IPS DF 4.7 (cell line): ENCODE measurements at regions not wholly inside any gene's neighbourhood (a gene's known extent, or its start where the extent isn't known, plus 50 kb on each side); places are given as distances from the start of the nearest gene placed in this dataset.
"Not testable (repeated sequence)": the region's sequence is repeated elsewhere in the genome, so short reads cannot be mapped to it uniquely, and the experiment has no call there.

Experiments
- DNase-seq: peaks from one replicate; pipeline ENCODE4 v3.0.0-alpha.2; 2013; ENCODE audit warnings: low spot score; ENCODE audit errors: extremely low read depth

GRCh38 chr21:41568606-41569385, 60.8 kb upstream of the TMPRSS2 start:
- no peak for DNase-seq

- DNase-seq, result no peak
Observed at GRCh38 chr21:41567901-41568510, 60.0 kb upstream of the TMPRSS2 start.

GRCh38 chr21:41567237-41567636, 59.3 kb upstream of the TMPRSS2 start:
- not testable (repeated sequence) for DNase-seq

- DNase-seq, result no peak
Observed at GRCh38 chr21:41566500-41567014, 58.6 kb upstream of the TMPRSS2 start.

- no peak for DNase-seq
Observed at GRCh38 chr21:41565550-41565949, 57.6 kb upstream of the TMPRSS2 start.

- no peak for DNase-seq
Observed at GRCh38 chr21:41564871-41565274, 56.9 kb upstream of the TMPRSS2 start.

GRCh38 chr21:41562101-41563000, 54.4 kb upstream of the TMPRSS2 start:
- no peak for DNase-seq

- no peak for DNase-seq
Observed at GRCh38 chr21:41561701-41562100, 53.7 kb upstream of the TMPRSS2 start.

GRCh38 chr21:41560661-41561158, 52.8 kb upstream of the TMPRSS2 start:
- DNase-seq, result no peak

- DNase-seq, result no peak
Observed at GRCh38 chr21:41559658-41560631, 52.0 kb upstream of the TMPRSS2 start.

- DNase-seq, result no peak
Observed at GRCh38 chr21:41558842-41559241, 50.9 kb upstream of the TMPRSS2 start.

GRCh38 chr21:41557884-41558283, 49.9 kb upstream of the TMPRSS2 start:
- no peak for DNase-seq
